Stimulated activated CD8-positive, alpha-beta memory T cell treated with anti-CD3 and anti-CD28 coated beads, Interleukin-15, amount 100 ng/mL, for 4 hours (primary cell): ENCODE measurements at regions not wholly inside any gene's neighbourhood (a gene's known extent, or its start where the extent isn't known, plus 50 kb on each side); places are given as distances from the start of the nearest gene placed in this dataset.

Experiments
- DNase-seq, 2 donors: peaks; one replicate each; pipeline ENCODE4 v3.0.0-alpha.2; 2020; ENCODE audit warnings: low read depth in 2 of 2

GRCh38 chr6:25038300-25038699 lies 102.5 kb upstream of the RIPOR2 start:
- DNase-seq, result no peak

- no peak for DNase-seq
These were observed 103.2 kb upstream of the RIPOR2 start for GRCh38 chr6:25038999-25039398.

GRCh38 chr6:25041485-25042035 lies 105.8 kb upstream of the RIPOR2 start:
- no peak for DNase-seq

- DNase-seq, result no peak
These were observed 106.3 kb upstream of the RIPOR2 start for GRCh38 chr6:25042036-25042521.

GRCh38 chr6:25042536-25042935 lies 106.8 kb upstream of the RIPOR2 start:
- no peak for DNase-seq

GRCh38 chr6:25042984-25043725 lies 107.4 kb upstream of the RIPOR2 start:
- DNase-seq, result no peak

- no peak for DNase-seq
These were observed 108.1 kb upstream of the RIPOR2 start for GRCh38 chr6:25043892-25044291.

GRCh38 chr6:25046942-25047341 lies 111.2 kb upstream of the RIPOR2 start:
- DNase-seq, result no peak

- DNase-seq, result peak in 1 of 2 donors; percentile 56
These were observed 114.6 kb upstream of the RIPOR2 start for GRCh38 chr6:25050356-25050755.

- no peak for DNase-seq
These were observed 115.3 kb upstream of the RIPOR2 start for GRCh38 chr6:25051083-25051482.

GRCh38 chr6:25052181-25052580 lies 116.4 kb upstream of the RIPOR2 start:
- no peak for DNase-seq

- DNase-seq, result no peak
These were observed 118.2 kb upstream of the RIPOR2 start for GRCh38 chr6:25053875-25054371.

GRCh38 chr6:25054469-25054868 lies 118.7 kb upstream of the RIPOR2 start:
- no peak for DNase-seq

GRCh38 chr6:25056130-25056529 lies 120.4 kb upstream of the RIPOR2 start:
- DNase-seq, result peak in 1 of 2 donors; percentile 19

- no peak for DNase-seq
These were observed 121.5 kb upstream of the RIPOR2 start for GRCh38 chr6:25057111-25057905.

- DNase-seq, result no peak
These were observed 122.7 kb upstream of the RIPOR2 start for GRCh38 chr6:25058441-25058840.

GRCh38 chr6:25058941-25059340 lies 123.2 kb upstream of the RIPOR2 start:
- DNase-seq, result no peak

- DNase-seq, result no peak
These were observed 124.8 kb upstream of the RIPOR2 start for GRCh38 chr6:25060522-25060921.

GRCh38 chr6:25061289-25061936 lies 125.7 kb upstream of the RIPOR2 start:
- no peak for DNase-seq

GRCh38 chr6:25062070-25062811 lies 126.5 kb upstream of the RIPOR2 start:
- DNase-seq, result no peak

GRCh38 chr6:25064006-25064405 lies 128.2 kb upstream of the RIPOR2 start:
- DNase-seq, result no peak
